ENCODE measurements at regions not wholly inside any gene's neighbourhood (a gene's known extent, or its start where the extent isn't known, plus 50 kb on each side); places are given as distances from the start of the nearest gene placed in this dataset.

GRCh38 chr7:121488111-121488650, 92.1 kb upstream of the FAM3C start:
- DNase-seq, result no peak

GRCh38 chr7:121486590-121486989, 90.5 kb upstream of the FAM3C start:
- no peak for DNase-seq

- DNase-seq, result no peak
Observed at GRCh38 chr7:121485467-121486243, 89.5 kb upstream of the FAM3C start.

GRCh38 chr7:121484089-121484763, 88.1 kb upstream of the FAM3C start:
- DNase-seq, result no peak

- DNase-seq, result no peak
Observed at GRCh38 chr7:121480566-121481335, 84.6 kb upstream of the FAM3C start.

- no peak for DNase-seq
Observed at GRCh38 chr7:121480058-121480457, 84.0 kb upstream of the FAM3C start.

- DNase-seq, result no peak
Observed at GRCh38 chr7:121479466-121479865, 83.4 kb upstream of the FAM3C start.

- DNase-seq, result no peak
Observed at GRCh38 chr7:121475806-121476205, 79.7 kb upstream of the FAM3C start.

GRCh38 chr7:121474301-121474673, 78.2 kb upstream of the FAM3C start:
- DNase-seq, result no peak

- DNase-seq, result no peak
Observed at GRCh38 chr7:121473645-121474300, 77.7 kb upstream of the FAM3C start.

- DNase-seq, result no peak
Observed at GRCh38 chr7:121466455-121466854, 70.3 kb upstream of the FAM3C start.

- DNase-seq, result peak; percentile 24
Observed at GRCh38 chr7:121459148-121459547, 63.0 kb upstream of the FAM3C start.

- no peak for DNase-seq
Observed at GRCh38 chr7:121456785-121457359, 60.8 kb upstream of the FAM3C start.

GRCh38 chr7:121456015-121456414, 59.9 kb upstream of the FAM3C start:
- DNase-seq, result no peak

- DNase-seq, result no peak
Observed at GRCh38 chr7:121452389-121452788, 56.3 kb upstream of the FAM3C start.

GRCh38 chr7:121451367-121452094, 55.4 kb upstream of the FAM3C start:
- DNase-seq, result no peak

- no peak for DNase-seq
Observed at GRCh38 chr7:121450631-121451198, 54.6 kb upstream of the FAM3C start.

GRCh38 chr7:121449735-121450240, 53.7 kb upstream of the FAM3C start:
- DNase-seq, result no peak

- DNase-seq, result no peak
Observed at GRCh38 chr7:121449329-121449728, 53.2 kb upstream of the FAM3C start.

- DNase-seq, result no peak
Observed at GRCh38 chr7:121448429-121448828, 52.3 kb upstream of the FAM3C start.

GRCh38 chr7:121447911-121448300, 51.8 kb upstream of the FAM3C start:
- no peak for DNase-seq
